Endothelial cell (in vitro differentiated cells): ENCODE measurements at regions not wholly inside any gene's neighbourhood (a gene's known extent, or its start where the extent isn't known, plus 50 kb on each side); places are given as distances from the start of the nearest gene placed in this dataset.

Experiments
- DNase-seq: peaks from one replicate; pipeline ENCODE4 v3.0.0; 2021; ENCODE audit warnings: low spot score
- H3K27ac Mint-ChIP-seq: one replicate; pipeline ENCODE4 v1.8.0; 2021; ENCODE audit warnings: mixed read lengths, inconsistent platforms; ENCODE audit not compliant: unreplicated experiment
- H3K27me3 Mint-ChIP-seq: one replicate; pipeline ENCODE4 v1.8.0; 2021; ENCODE audit warnings: mild to moderate bottlenecking, moderate library complexity, mixed read lengths, inconsistent platforms; ENCODE audit not compliant: unreplicated experiment
- H3K36me3 Mint-ChIP-seq: one replicate; pipeline ENCODE4 v1.8.0; 2021; ENCODE audit warnings: mild to moderate bottlenecking, low read depth, mixed read lengths, inconsistent platforms; ENCODE audit not compliant: unreplicated experiment
- H3K4me1 Mint-ChIP-seq: one replicate; pipeline ENCODE4 v1.8.0; 2021; ENCODE audit warnings: mild to moderate bottlenecking, mixed read lengths, inconsistent platforms; ENCODE audit not compliant: unreplicated experiment
- H3K4me3 Mint-ChIP-seq: one replicate; pipeline ENCODE4 v1.8.0; 2021; ENCODE audit warnings: mild to moderate bottlenecking, mixed read lengths, inconsistent platforms; ENCODE audit not compliant: unreplicated experiment
- H3K9me3 Mint-ChIP-seq: one replicate; pipeline ENCODE4 v1.8.0; 2021; ENCODE audit warnings: mixed read lengths, inconsistent platforms; ENCODE audit not compliant: unreplicated experiment
- CTCF ChIP-seq: fragments of 200-600 bp; sonication (generic); IDR thresholded peaks from one replicate; pipeline ENCODE4 v1.5.0; 2021; ENCODE audit warnings: antibody characterized with exemption; ENCODE audit not compliant: unreplicated experiment

GRCh38 chr10:77710759-77711682, 73.4 kb upstream of the KCNMA1 start:
- Mint-ChIP-seq H3K27me3 (peaks cover 10% of the 10 kb centered on the region), H3K27ac (no peak overlapping the region), H3K4me1 (peaks cover 11% of the 10 kb centered on the region), H3K36me3 (no peaks in the 10 kb centered on the region), H3K9me3 (no peaks in the 10 kb centered on the region), H3K4me3 (peak overlapping the region; percentile 40)
- DNase-seq = peak; percentile 95
- TF ChIP-seq CTCF = peak; percentile 90

GRCh38 chr10:77710081-77710551, 72.5 kb upstream of the KCNMA1 start:
- no peaks in the 10 kb centered on the region for H3K36me3 Mint-ChIP-seq
- no peak overlapping the region for H3K4me3 Mint-ChIP-seq
- H3K27me3 Mint-ChIP-seq = peaks cover 10% of the 10 kb centered on the region
- H3K27ac Mint-ChIP-seq = no peak overlapping the region
- H3K4me1 Mint-ChIP-seq = peaks cover 11% of the 10 kb centered on the region
- no peak for DNase-seq
- TF ChIP-seq CTCF = no peak
- no peaks in the 10 kb centered on the region for H3K9me3 Mint-ChIP-seq

GRCh38 chr10:77707570-77707969, 70.0 kb upstream of the KCNMA1 start:
- no peak overlapping the region for H3K4me3 Mint-ChIP-seq
- peaks cover 5% of the 10 kb centered on the region for H3K4me1 Mint-ChIP-seq
- H3K36me3 Mint-ChIP-seq = no peaks in the 10 kb centered on the region
- H3K27ac Mint-ChIP-seq = no peak overlapping the region
- no peak for TF ChIP-seq CTCF
- H3K27me3 Mint-ChIP-seq = peaks cover 4% of the 10 kb centered on the region
- DNase-seq = no peak
- H3K9me3 Mint-ChIP-seq = no peaks in the 10 kb centered on the region

- Mint-ChIP-seq H3K9me3 (no peaks in the 10 kb centered on the region), H3K27me3 (no peaks in the 10 kb centered on the region), H3K4me1 (peaks cover 12% of the 10 kb centered on the region), H3K27ac (no peak overlapping the region), H3K4me3 (no peak overlapping the region), H3K36me3 (no peaks in the 10 kb centered on the region)
- DNase-seq = no peak
- no peak for TF ChIP-seq CTCF
Observed at GRCh38 chr10:77702166-77702565, 64.6 kb upstream of the KCNMA1 start.

- H3K4me3 Mint-ChIP-seq = no peak overlapping the region
- DNase-seq = no peak
- no peaks in the 10 kb centered on the region for H3K9me3 Mint-ChIP-seq
- no peaks in the 10 kb centered on the region for H3K27me3 Mint-ChIP-seq
- no peak overlapping the region for H3K27ac Mint-ChIP-seq
- H3K4me1 Mint-ChIP-seq = peaks cover 12% of the 10 kb centered on the region
- no peaks in the 10 kb centered on the region for H3K36me3 Mint-ChIP-seq
- TF ChIP-seq CTCF = no peak
Observed at GRCh38 chr10:77700086-77700485, 62.5 kb upstream of the KCNMA1 start.
